Frontal cortex (tissue), 3 donors: ENCODE measurements at regions not wholly inside any gene's neighbourhood (a gene's known extent, or its start where the extent isn't known, plus 50 kb on each side); places are given as distances from the start of the nearest gene placed in this dataset.
"Not testable (repeated sequence)": the region's sequence is repeated elsewhere in the genome, so short reads cannot be mapped to it uniquely, and the experiment has no call there.

ENCODE experiments used
- DNase-seq, 2 donors: peaks; one replicate each; pipeline ENCODE4 v3.0.0; 2012; ENCODE audit warnings: low spot score in 2 of 2
- FAIRE-seq: peaks from 2 replicates; lab custom pipeline; 2012; peaks lifted over from hg19 to GRCh38; lab: Jason Lieb, UNC
- donor health status: control.
- donor health status: control.
- donor health status: control.

GRCh38 chr19:56894626-56895025 lies 54.1 kb upstream of the PEG3 start:
- no peak for FAIRE-seq
- DNase-seq: no peak

- DNase-seq: no peak
- FAIRE-seq: no peak
Measured at GRCh38 chr19:56896095-56896494, 55.6 kb upstream of the PEG3 start.

- DNase-seq (no peak), FAIRE-seq (no peak)
Measured at GRCh38 chr19:56899943-56900342, 59.4 kb upstream of the PEG3 start.

GRCh38 chr19:56900573-56901097 lies 60.1 kb upstream of the PEG3 start:
- FAIRE-seq (no peak), DNase-seq (no peak)

- FAIRE-seq (no peak), DNase-seq (no peak)
Measured at GRCh38 chr19:56905631-56906150, 65.2 kb upstream of the PEG3 start.

GRCh38 chr19:56912401-56913112 lies 72.0 kb upstream of the PEG3 start:
- DNase-seq (no peak), FAIRE-seq (no peak)

GRCh38 chr19:56913113-56913455 lies 72.6 kb upstream of the PEG3 start:
- FAIRE-seq: not testable (repeated sequence)

GRCh38 chr19:56916528-56916927 lies 76.0 kb upstream of the PEG3 start:
- no peak for FAIRE-seq

More at GRCh38 chr19:56913113-56913455, 72.6 kb upstream of the PEG3 start:
- not testable (repeated sequence) for DNase-seq

GRCh38 chr19:56917529-56917928 lies 77.0 kb upstream of the PEG3 start:
- no peak for DNase-seq
- FAIRE-seq: no peak

More at GRCh38 chr19:56916528-56916927, 76.0 kb upstream of the PEG3 start:
- DNase-seq: no peak

- DNase-seq (peak; percentile 13 to 30), FAIRE-seq (no peak)
Measured at GRCh38 chr19:56917998-56918397, 77.5 kb upstream of the PEG3 start.

GRCh38 chr19:56918682-56919307 lies 78.3 kb upstream of the PEG3 start:
- no peak for FAIRE-seq
- DNase-seq: no peak

- DNase-seq: no peak
- FAIRE-seq: no peak
Measured at GRCh38 chr19:56919308-56919995, 78.9 kb upstream of the PEG3 start.

GRCh38 chr19:56926094-56926493 lies 85.6 kb upstream of the PEG3 start:
- FAIRE-seq, DNase-seq: not testable (repeated sequence)

- FAIRE-seq (no peak), DNase-seq (no peak)
Measured at GRCh38 chr19:56927294-56927693, 86.8 kb upstream of the PEG3 start.

- DNase-seq: no peak
- no peak for FAIRE-seq
Measured at GRCh38 chr19:56927791-56928207, 87.3 kb upstream of the PEG3 start.

- DNase-seq: no peak
- no peak for FAIRE-seq
Measured at GRCh38 chr19:56930647-56931535, 90.4 kb upstream of the PEG3 start.

- peak in 1 of 2 donors; percentile 21 for DNase-seq
- FAIRE-seq: no peak
Measured at GRCh38 chr19:56933014-56933705, 92.6 kb upstream of the PEG3 start.

GRCh38 chr19:56934438-56935090 lies 94.0 kb upstream of the PEG3 start:
- FAIRE-seq (no peak), DNase-seq (no peak)

GRCh38 chr19:56939951-56940350 lies 99.4 kb upstream of the PEG3 start:
- no peak for DNase-seq

More at GRCh38 chr19:56939951-56940350, 99.4 kb upstream of the PEG3 start:
- FAIRE-seq: no peak
